DND-41 (cell line): ENCODE measurements at regions not wholly inside any gene's neighbourhood (a gene's known extent, or its start where the extent isn't known, plus 50 kb on each side); places are given as distances from the start of the nearest gene placed in this dataset.

Experiments used
- ATAC-seq: fragments of 200-7000 bp; cut with Tn5 transposase; 3 replicates; pipeline ENCODE4 v1.9.1; 2021; ENCODE audit warnings: low read depth; ENCODE audit not compliant: insufficient read depth
- DNase-seq: peaks from one replicate; pipeline ENCODE4 v3.0.0-alpha.2; 2020
- H2AFZ ChIP-seq: 2 replicates; pipeline ENCODE4 v1.6.0; 2012; ENCODE audit warnings: low read depth, low read length
- H3K27ac ChIP-seq: 2 replicates; pipeline ENCODE4 v1.5.1; 2012; ENCODE audit warnings: low read length, inconsistent platforms
- H3K27me3 ChIP-seq: fragments of 200-600 bp; sonication (generic); 2 replicates; pipeline ENCODE4 v1.6.0; 2012; ENCODE audit warnings: low read length, mild to moderate bottlenecking, inconsistent platforms; ENCODE audit not compliant: insufficient read depth, poor library complexity
- H3K36me3 ChIP-seq: 2 replicates; pipeline ENCODE4 v1.5.1; 2012; ENCODE audit warnings: low read length, inconsistent platforms; ENCODE audit not compliant: insufficient read depth
- H3K4me1 ChIP-seq: 2 replicates; pipeline ENCODE4 v1.5.1; 2012; ENCODE audit warnings: mild to moderate bottlenecking, low read length; ENCODE audit not compliant: insufficient read depth
- H3K4me2 ChIP-seq: 2 replicates; pipeline ENCODE4 v1.6.0; 2012; ENCODE audit warnings: mild to moderate bottlenecking, moderate library complexity, low read length, inconsistent platforms; ENCODE audit not compliant: insufficient read depth
- H3K4me3 ChIP-seq, 2 experiments: fragments of 200-600 bp in 1 of 2; shearing (Covaris generic) in 1 of 2; 2 replicates each; pipeline ENCODE4 v1.5.1; 2012 to 2016; ENCODE audit warnings: inconsistent platforms in 2 of 2, low read length in 2 of 2, mild to moderate bottlenecking in 2 of 2, low read depth in 1 of 2, moderate library complexity in 1 of 2
- H3K79me2 ChIP-seq: 2 replicates; pipeline ENCODE4 v1.6.0; 2012; ENCODE audit warnings: low read length, inconsistent platforms; ENCODE audit not compliant: insufficient read depth
- H3K9ac ChIP-seq: 2 replicates; pipeline ENCODE4 v1.6.0; 2012; ENCODE audit warnings: low read depth, mild to moderate bottlenecking, inconsistent platforms, low read length, moderate library complexity
- H3K9me3 ChIP-seq: 2 replicates; pipeline ENCODE4 v1.5.1; 2012; ENCODE audit warnings: low read length, moderate library complexity, mild to moderate bottlenecking, inconsistent platforms; ENCODE audit not compliant: insufficient read depth, severe bottlenecking
- H4K20me1 ChIP-seq: 2 replicates; pipeline ENCODE4 v1.6.0; 2012; ENCODE audit warnings: low read length; ENCODE audit not compliant: insufficient read depth
- EZH2 ChIP-seq: IDR thresholded peaks from 3 replicates; pipeline ENCODE4 v1.6.1; 2012; ENCODE audit warnings: borderline replicate concordance, low read depth, mild to moderate bottlenecking, moderate library complexity, low read length, inconsistent platforms; ENCODE audit not compliant: severe bottlenecking
- TF ChIP-seq, protein P1 (sequence below): IDR thresholded peaks from 2 replicates; pipeline ENCODE4 v1.5.1; 2012; ENCODE audit warnings: borderline replicate concordance, low read length, moderate library complexity, mild to moderate bottlenecking; ENCODE audit not compliant: poor library complexity, severe bottlenecking; ENCODE audit errors: extremely low read depth

- DNase-seq (no peak), ATAC-seq (no peak)
- Histone ChIP-seq H4K20me1 (no peaks in the 10 kb centered on the region), H3K4me1 (peaks cover 17% of the 10 kb centered on the region), H2AFZ (no peak overlapping the region), H3K27me3 (no peaks in the 10 kb centered on the region), H3K27ac (no peak overlapping the region), H3K4me3 (no peak overlapping the region), H3K9me3 (no peaks in the 10 kb centered on the region), H3K4me2 (no peak overlapping the region), H3K36me3 (no peaks in the 10 kb centered on the region), H3K79me2 (no peaks in the 10 kb centered on the region), H3K9ac (no peak overlapping the region)
- TF ChIP-seq, protein P1, sequence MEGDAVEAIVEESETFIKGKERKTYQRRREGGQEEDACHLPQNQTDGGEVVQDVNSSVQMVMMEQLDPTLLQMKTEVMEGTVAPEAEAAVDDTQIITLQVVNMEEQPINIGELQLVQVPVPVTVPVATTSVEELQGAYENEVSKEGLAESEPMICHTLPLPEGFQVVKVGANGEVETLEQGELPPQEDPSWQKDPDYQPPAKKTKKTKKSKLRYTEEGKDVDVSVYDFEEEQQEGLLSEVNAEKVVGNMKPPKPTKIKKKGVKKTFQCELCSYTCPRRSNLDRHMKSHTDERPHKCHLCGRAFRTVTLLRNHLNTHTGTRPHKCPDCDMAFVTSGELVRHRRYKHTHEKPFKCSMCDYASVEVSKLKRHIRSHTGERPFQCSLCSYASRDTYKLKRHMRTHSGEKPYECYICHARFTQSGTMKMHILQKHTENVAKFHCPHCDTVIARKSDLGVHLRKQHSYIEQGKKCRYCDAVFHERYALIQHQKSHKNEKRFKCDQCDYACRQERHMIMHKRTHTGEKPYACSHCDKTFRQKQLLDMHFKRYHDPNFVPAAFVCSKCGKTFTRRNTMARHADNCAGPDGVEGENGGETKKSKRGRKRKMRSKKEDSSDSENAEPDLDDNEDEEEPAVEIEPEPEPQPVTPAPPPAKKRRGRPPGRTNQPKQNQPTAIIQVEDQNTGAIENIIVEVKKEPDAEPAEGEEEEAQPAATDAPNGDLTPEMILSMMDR, result no peak
- no peak for TF ChIP-seq EZH2
Measured at GRCh38 chr18:10142056-10142455, 228.2 kb downstream of the VAPA start.

- no peaks in the 10 kb centered on the region for H3K79me2 ChIP-seq
- no peaks in the 10 kb centered on the region for H3K9me3 ChIP-seq
- DNase-seq (no peak), ATAC-seq (no peak)
- no peak overlapping the region for H2AFZ ChIP-seq
- H3K27me3 ChIP-seq, result no peaks in the 10 kb centered on the region
- no peak overlapping the region for H3K4me3 ChIP-seq
- H3K27ac ChIP-seq, result no peak overlapping the region
- H3K4me1 ChIP-seq, result peaks cover 17% of the 10 kb centered on the region
- H3K4me2 ChIP-seq, result no peak overlapping the region
- H3K9ac ChIP-seq, result no peak overlapping the region
- H3K36me3 ChIP-seq, result no peaks in the 10 kb centered on the region
- H4K20me1 ChIP-seq, result no peaks in the 10 kb centered on the region
- no peak for TF ChIP-seq EZH2
- TF ChIP-seq, protein P1, result no peak
Measured at GRCh38 chr18:10142496-10143160, 228.8 kb downstream of the VAPA start.

DNA sequence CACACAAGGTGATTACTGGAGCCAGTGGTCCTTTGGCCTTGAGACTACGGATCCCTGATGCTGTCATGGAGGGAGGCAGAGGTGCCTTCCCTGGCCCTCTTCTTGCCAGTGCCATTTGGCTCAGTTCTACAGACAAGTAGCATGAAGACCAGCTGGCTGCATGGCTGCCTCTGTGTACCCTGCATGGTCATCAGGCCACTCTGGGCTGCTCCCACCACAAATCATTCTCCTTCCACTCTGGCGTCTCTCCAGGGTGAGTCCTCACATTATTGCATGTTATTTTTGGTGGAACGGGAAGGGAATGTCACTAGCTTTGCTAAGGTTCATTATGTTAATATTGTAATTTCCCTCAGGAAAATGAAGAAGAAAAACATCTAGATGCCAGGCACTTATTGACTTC is 229.8 kb downstream of the VAPA start:
- Histone ChIP-seq H3K27me3 (no peaks in the 10 kb centered on the region), H3K9ac (no peak overlapping the region), H3K4me2 (no peak overlapping the region), H4K20me1 (no peaks in the 10 kb centered on the region), H3K4me1 (peaks cover 17% of the 10 kb centered on the region), H3K79me2 (no peaks in the 10 kb centered on the region), H3K27ac (no peak overlapping the region), H3K36me3 (no peaks in the 10 kb centered on the region), H3K9me3 (no peaks in the 10 kb centered on the region), H2AFZ (no peak overlapping the region), H3K4me3 (no peak overlapping the region)
- no peak for DNase-seq
- TF ChIP-seq, protein P1, result no peak
- no peak for TF ChIP-seq EZH2
- no peak for ATAC-seq
